Stimulated activated CD4-positive, alpha-beta T cell treated with anti-CD3 and anti-CD28 coated beads, Interleukin-4, amount 100 ng/mL, for 48 hours (primary cell): ENCODE measurements at regions not wholly inside any gene's neighbourhood (a gene's known extent, or its start where the extent isn't known, plus 50 kb on each side); places are given as distances from the start of the nearest gene placed in this dataset.

Experiments
- DNase-seq, 2 donors: peaks; one replicate each; pipeline ENCODE4 v3.0.0-alpha.2; 2020; ENCODE audit warnings: low read depth in 2 of 2

- DNase-seq, result no peak
Observed at GRCh38 chr4:3818371-3818770, 52.2 kb downstream of the ADRA2C start.

GRCh38 chr4:3819210-3819919 lies 53.2 kb downstream of the ADRA2C start:
- no peak for DNase-seq

GRCh38 chr4:3820016-3820805 lies 54.0 kb downstream of the ADRA2C start:
- no peak for DNase-seq

GRCh38 chr4:3820806-3821579 lies 54.8 kb downstream of the ADRA2C start:
- no peak for DNase-seq

- no peak for DNase-seq
Observed at GRCh38 chr4:3821580-3822229, 55.5 kb downstream of the ADRA2C start.

GRCh38 chr4:3822230-3822947 lies 56.2 kb downstream of the ADRA2C start:
- no peak for DNase-seq

GRCh38 chr4:3823496-3824341 lies 57.5 kb downstream of the ADRA2C start:
- no peak for DNase-seq

- no peak for DNase-seq
Observed at GRCh38 chr4:3824521-3825270, 58.5 kb downstream of the ADRA2C start.

GRCh38 chr4:3825530-3825929 lies 59.3 kb downstream of the ADRA2C start:
- DNase-seq, result no peak

- DNase-seq, result no peak
Observed at GRCh38 chr4:3826247-3827172, 60.3 kb downstream of the ADRA2C start.

GRCh38 chr4:3827616-3828492 lies 61.7 kb downstream of the ADRA2C start:
- no peak for DNase-seq

GRCh38 chr4:3828546-3828945 lies 62.4 kb downstream of the ADRA2C start:
- DNase-seq, result no peak

GRCh38 chr4:3829211-3829955 lies 63.2 kb downstream of the ADRA2C start:
- no peak for DNase-seq

- DNase-seq, result no peak
Observed at GRCh38 chr4:3829956-3830773, 64.0 kb downstream of the ADRA2C start.

- no peak for DNase-seq
Observed at GRCh38 chr4:3830774-3831528, 64.8 kb downstream of the ADRA2C start.
